Adrenal gland (tissue), 5 donors: ENCODE measurements at regions not wholly inside any gene's neighbourhood (a gene's known extent, or its start where the extent isn't known, plus 50 kb on each side); places are given as distances from the start of the nearest gene placed in this dataset.

Experiments used
- CTCF ChIP-seq, 6 experiments: fragments of 450-650 bp in 4 of 6; fragments of 200-600 bp in 2 of 6; sonication (generic) in 1 of 6; IDR thresholded peaks; 1 replicate in 5 of 6; 2 replicates in 1 of 6; pipeline versions ENCODE4 v1.5.1 to v1.8.0; 2016 to 2021; ENCODE audit warnings: antibody characterized with exemption in 6 of 6, mild to moderate bottlenecking in 2 of 6, moderate library complexity in 1 of 6
- POLR2A ChIP-seq, 2 donors: fragments of 450-650 bp; IDR thresholded peaks; one replicate each; pipeline ENCODE4 v1.6.1; 2017; ENCODE audit warnings: antibody characterized with exemption in 2 of 2, mild to moderate bottlenecking in 2 of 2, moderate library complexity in 1 of 2
- donor health status: DM: no; HTN: no; CAD: no.

- TF ChIP-seq CTCF (IDR thresholded peaks at IDR 0.05), result no peak
- TF ChIP-seq POLR2A (IDR thresholded peaks at IDR 0.05), result no peak
Measured at GRCh38 chr14:45651890-45652289, 398.9 kb upstream of the MIS18BP1 start.
